Ishikawa (cell line): ENCODE measurements at regions not wholly inside any gene's neighbourhood (a gene's known extent, or its start where the extent isn't known, plus 50 kb on each side); places are given as distances from the start of the nearest gene placed in this dataset.

ENCODE experiments used
- EGR1 ChIP-seq: IDR thresholded peaks from 2 replicates; pipeline ENCODE4 v1.6.1; 2012
- RAD21 ChIP-seq: IDR thresholded peaks from 2 replicates; pipeline ENCODE4 v1.6.1; 2012; ENCODE audit warnings: low read depth
- TAF1 ChIP-seq: IDR thresholded peaks from 2 replicates; pipeline ENCODE4 v1.6.1; 2012; ENCODE audit warnings: low read depth, mild to moderate bottlenecking
- TCF12 ChIP-seq: IDR thresholded peaks from 2 replicates; pipeline ENCODE4 v1.6.1; 2012; ENCODE audit warnings: low read depth
- TF ChIP-seq, protein P1 (sequence below): IDR thresholded peaks from 2 replicates; pipeline ENCODE4 v1.6.1; 2012; ENCODE audit warnings: low read depth, mild to moderate bottlenecking

DNA sequence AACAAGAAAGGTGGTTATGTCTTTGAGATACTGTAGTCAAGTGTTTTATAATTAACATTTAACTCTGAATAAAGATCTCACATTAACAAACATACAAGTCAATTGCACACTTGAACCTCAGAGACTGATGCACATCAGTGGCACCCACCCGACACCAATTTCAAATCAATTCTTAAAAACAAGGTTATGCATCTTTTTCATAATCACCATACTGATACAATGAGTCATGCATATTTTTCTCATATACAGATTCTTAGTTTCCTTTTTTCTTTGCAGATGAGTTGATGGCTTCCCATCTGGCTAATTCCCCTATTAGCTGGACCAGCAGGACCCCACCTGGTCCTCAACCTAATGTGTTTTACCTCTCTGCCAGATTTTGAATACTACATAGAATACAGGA, 136.2 kb upstream of the RPL34 start:
- no peak for TF ChIP-seq TCF12
- TF ChIP-seq, protein P1, sequence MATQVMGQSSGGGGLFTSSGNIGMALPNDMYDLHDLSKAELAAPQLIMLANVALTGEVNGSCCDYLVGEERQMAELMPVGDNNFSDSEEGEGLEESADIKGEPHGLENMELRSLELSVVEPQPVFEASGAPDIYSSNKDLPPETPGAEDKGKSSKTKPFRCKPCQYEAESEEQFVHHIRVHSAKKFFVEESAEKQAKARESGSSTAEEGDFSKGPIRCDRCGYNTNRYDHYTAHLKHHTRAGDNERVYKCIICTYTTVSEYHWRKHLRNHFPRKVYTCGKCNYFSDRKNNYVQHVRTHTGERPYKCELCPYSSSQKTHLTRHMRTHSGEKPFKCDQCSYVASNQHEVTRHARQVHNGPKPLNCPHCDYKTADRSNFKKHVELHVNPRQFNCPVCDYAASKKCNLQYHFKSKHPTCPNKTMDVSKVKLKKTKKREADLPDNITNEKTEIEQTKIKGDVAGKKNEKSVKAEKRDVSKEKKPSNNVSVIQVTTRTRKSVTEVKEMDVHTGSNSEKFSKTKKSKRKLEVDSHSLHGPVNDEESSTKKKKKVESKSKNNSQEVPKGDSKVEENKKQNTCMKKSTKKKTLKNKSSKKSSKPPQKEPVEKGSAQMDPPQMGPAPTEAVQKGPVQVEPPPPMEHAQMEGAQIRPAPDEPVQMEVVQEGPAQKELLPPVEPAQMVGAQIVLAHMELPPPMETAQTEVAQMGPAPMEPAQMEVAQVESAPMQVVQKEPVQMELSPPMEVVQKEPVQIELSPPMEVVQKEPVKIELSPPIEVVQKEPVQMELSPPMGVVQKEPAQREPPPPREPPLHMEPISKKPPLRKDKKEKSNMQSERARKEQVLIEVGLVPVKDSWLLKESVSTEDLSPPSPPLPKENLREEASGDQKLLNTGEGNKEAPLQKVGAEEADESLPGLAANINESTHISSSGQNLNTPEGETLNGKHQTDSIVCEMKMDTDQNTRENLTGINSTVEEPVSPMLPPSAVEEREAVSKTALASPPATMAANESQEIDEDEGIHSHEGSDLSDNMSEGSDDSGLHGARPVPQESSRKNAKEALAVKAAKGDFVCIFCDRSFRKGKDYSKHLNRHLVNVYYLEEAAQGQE, result no peak
- TF ChIP-seq EGR1, result no peak
- no peak for TF ChIP-seq TAF1
- no peak for TF ChIP-seq RAD21
